ENCODE measurements at regions not wholly inside any gene's neighbourhood (a gene's known extent, or its start where the extent isn't known, plus 50 kb on each side); places are given as distances from the start of the nearest gene placed in this dataset.

- DNase-seq (ENCODE audit: extremely low read depth, low read depth) = no peak
Observed at GRCh38 chr4:126081336-126081735, 766.6 kb downstream of the FAT4 start.

GRCh38 chr4:126086041-126086440 lies 771.3 kb downstream of the FAT4 start:
- no peak for DNase-seq (ENCODE audit: extremely low read depth, low read depth)

GRCh38 chr4:126087101-126087500 lies 772.3 kb downstream of the FAT4 start:
- DNase-seq (ENCODE audit: extremely low read depth, low read depth) = no peak

GRCh38 chr4:126097155-126097799 lies 782.5 kb downstream of the FAT4 start:
- no peak for DNase-seq (ENCODE audit: extremely low read depth, low read depth)

- peak; percentile 1 for DNase-seq (ENCODE audit: extremely low read depth, low read depth)
Observed at GRCh38 chr4:126106658-126107057, 791.9 kb downstream of the FAT4 start.

GRCh38 chr4:126109836-126110235 lies 795.1 kb downstream of the FAT4 start:
- DNase-seq (ENCODE audit: extremely low read depth, low read depth) = no peak

- DNase-seq (ENCODE audit: extremely low read depth, low read depth) = no peak
Observed at GRCh38 chr4:126113058-126113457, 798.3 kb downstream of the FAT4 start.

- no peak for DNase-seq (ENCODE audit: extremely low read depth, low read depth)
Observed at GRCh38 chr4:126123611-126124325, 809.0 kb downstream of the FAT4 start.

GRCh38 chr4:126124818-126125217 lies 810.1 kb downstream of the FAT4 start:
- DNase-seq (ENCODE audit: extremely low read depth, low read depth) = no peak

GRCh38 chr4:126130215-126130614 lies 815.5 kb downstream of the FAT4 start:
- DNase-seq (ENCODE audit: extremely low read depth, low read depth) = no peak

GRCh38 chr4:126136922-126137781 lies 822.4 kb downstream of the FAT4 start:
- no peak for DNase-seq (ENCODE audit: extremely low read depth, low read depth)

- no peak for DNase-seq (ENCODE audit: extremely low read depth, low read depth)
Observed at GRCh38 chr4:126137782-126138170, 823.0 kb downstream of the FAT4 start.

GRCh38 chr4:126144543-126145237 lies 829.9 kb downstream of the FAT4 start:
- no peak for DNase-seq (ENCODE audit: extremely low read depth, low read depth)

- DNase-seq (ENCODE audit: extremely low read depth, low read depth) = no peak
Observed at GRCh38 chr4:126168484-126168883, 853.7 kb downstream of the FAT4 start.

GRCh38 chr4:126172126-126172525 lies 857.4 kb downstream of the FAT4 start:
- no peak for DNase-seq (ENCODE audit: extremely low read depth, low read depth)

GRCh38 chr4:126174627-126175026 lies 859.9 kb downstream of the FAT4 start:
- DNase-seq (ENCODE audit: extremely low read depth, low read depth) = no peak

- no peak for DNase-seq (ENCODE audit: extremely low read depth, low read depth)
Observed at GRCh38 chr4:126180642-126181041, 865.9 kb downstream of the FAT4 start.

GRCh38 chr4:126182336-126182735 lies 867.6 kb downstream of the FAT4 start:
- no peak for DNase-seq (ENCODE audit: extremely low read depth, low read depth)

GRCh38 chr4:126182786-126183185 lies 868.0 kb downstream of the FAT4 start:
- DNase-seq (ENCODE audit: extremely low read depth, low read depth) = no peak

GRCh38 chr4:126183206-126183605 lies 868.5 kb downstream of the FAT4 start:
- no peak for DNase-seq (ENCODE audit: extremely low read depth, low read depth)

GRCh38 chr4:126191536-126191935 lies 876.8 kb downstream of the FAT4 start:
- no peak for DNase-seq (ENCODE audit: extremely low read depth, low read depth)

All from NCI-H460 (cell line).